ENCODE measurements at regions not wholly inside any gene's neighbourhood (a gene's known extent, or its start where the extent isn't known, plus 50 kb on each side); places are given as distances from the start of the nearest gene placed in this dataset.
"Not testable (repeated sequence)": the region's sequence is repeated elsewhere in the genome, so short reads cannot be mapped to it uniquely, and the experiment has no call there.

- no peak for DNase-seq (ENCODE audit: low read depth)
Observed at GRCh38 chr14:103186909-103187586, 63.8 kb downstream of the TNFAIP2 start.

GRCh38 chr14:103187911-103188310 is 64.7 kb downstream of the TNFAIP2 start:
- DNase-seq (ENCODE audit: low read depth), result no peak

- DNase-seq (ENCODE audit: low read depth), result peak; percentile 20
Observed at GRCh38 chr14:103188810-103189480, 65.7 kb downstream of the TNFAIP2 start.

GRCh38 chr14:103189481-103190470 is 66.5 kb downstream of the TNFAIP2 start:
- DNase-seq (ENCODE audit: low read depth), result no peak

- DNase-seq (ENCODE audit: low read depth), result no peak
Observed at GRCh38 chr14:103190741-103191140, 67.5 kb downstream of the TNFAIP2 start.

GRCh38 chr14:103191844-103192243 is 68.6 kb downstream of the TNFAIP2 start:
- DNase-seq (ENCODE audit: low read depth), result no peak

GRCh38 chr14:103192246-103192840 is 69.1 kb downstream of the TNFAIP2 start:
- DNase-seq (ENCODE audit: low read depth), result peak; percentile 14

- DNase-seq (ENCODE audit: low read depth), result not testable (repeated sequence)
Observed at GRCh38 chr14:103192861-103193260, 69.6 kb downstream of the TNFAIP2 start.

GRCh38 chr14:103193491-103193890 is 70.2 kb downstream of the TNFAIP2 start:
- not testable (repeated sequence) for DNase-seq (ENCODE audit: low read depth)

GRCh38 chr14:103194256-103195045 is 71.2 kb downstream of the TNFAIP2 start:
- peak; percentile 32 for DNase-seq (ENCODE audit: low read depth)

GRCh38 chr14:103195828-103196615 is 72.8 kb downstream of the TNFAIP2 start:
- DNase-seq (ENCODE audit: low read depth), result no peak

- DNase-seq (ENCODE audit: low read depth), result no peak
Observed at GRCh38 chr14:103196716-103197115, 73.5 kb downstream of the TNFAIP2 start.

- DNase-seq (ENCODE audit: low read depth), result no peak
Observed at GRCh38 chr14:103198131-103199105, 75.2 kb downstream of the TNFAIP2 start.

- no peak for DNase-seq (ENCODE audit: low read depth)
Observed at GRCh38 chr14:103199124-103199523, 75.9 kb downstream of the TNFAIP2 start.

GRCh38 chr14:103201801-103202200 is 78.5 kb downstream of the TNFAIP2 start:
- no peak for DNase-seq (ENCODE audit: low read depth)

GRCh38 chr14:103204852-103205540 is 81.7 kb downstream of the TNFAIP2 start:
- no peak for DNase-seq (ENCODE audit: low read depth)

GRCh38 chr14:103205541-103205906 is 82.3 kb downstream of the TNFAIP2 start:
- DNase-seq (ENCODE audit: low read depth), result no peak

- DNase-seq (ENCODE audit: low read depth), result no peak
Observed at GRCh38 chr14:103206023-103206481, 82.8 kb downstream of the TNFAIP2 start.

Measured in myocyte (in vitro differentiated cells).